IMR-90 (cell line): ENCODE measurements at regions not wholly inside any gene's neighbourhood (a gene's known extent, or its start where the extent isn't known, plus 50 kb on each side); places are given as distances from the start of the nearest gene placed in this dataset.

Experiments
- ATAC-seq: fragments of 200-7000 bp; cut with Tn5 transposase; 2 replicates; pipeline ENCODE4 v1.9.1; 2020; ENCODE audit warnings: low read depth, mild to moderate bottlenecking, moderate library complexity
- BruUV-seq: library from RNA; stranded (reverse); fragments of 400-500 nt; replicated peaks from 2 replicates; lab custom pipeline; 2021; lab: Mats Ljungman, UMichigan
- CTCF ChIA-PET: fragments of 300-600 bp; formaldehyde crosslinking; extraction: SDS; loops from one replicate; lab custom pipeline; 2021; ENCODE audit warnings: antibody characterized with exemption; lab: Yijun Ruan, JAX
- POLR2A ChIA-PET: fragments of 300-600 bp; sonication (Branson Sonifier 250); formaldehyde crosslinking; loops from one replicate; lab custom pipeline; 2022; ENCODE audit warnings: antibody characterized with exemption; ENCODE audit not compliant: unreplicated experiment; lab: Charles Lee
- DNase-seq: peaks from one replicate; pipeline ENCODE4 v3.0.0; 2013
- H2AFZ ChIP-seq: replicated peaks from 2 replicates; pipeline ENCODE3; 2013; ENCODE audit warnings: low read length, mild to moderate bottlenecking; ENCODE audit not compliant: poor library complexity
- H2AK5ac ChIP-seq: 2 replicates; pipeline ENCODE4 v1.6.1; 2013; ENCODE audit warnings: low read depth, low read length, inconsistent platforms
- H2AK9ac ChIP-seq: replicated peaks from 2 replicates; pipeline ENCODE3; 2013; ENCODE audit warnings: mild to moderate bottlenecking, low read depth, low read length, moderate library complexity; ENCODE audit not compliant: poor library complexity
- H2BK120ac ChIP-seq: 2 replicates; pipeline ENCODE4 v1.6.1; 2013; ENCODE audit warnings: low read depth, low read length, inconsistent platforms
- H2BK15ac ChIP-seq: 3 replicates; pipeline ENCODE4 v1.6.1; 2013; ENCODE audit warnings: low read depth, low read length, inconsistent platforms
- H2BK20ac ChIP-seq: 2 replicates; pipeline ENCODE4 v1.6.1; 2013; ENCODE audit warnings: low read depth, mild to moderate bottlenecking, inconsistent platforms, low read length, moderate library complexity
- H2BK5ac ChIP-seq: 2 replicates; pipeline ENCODE4 v1.6.1; 2013; ENCODE audit warnings: mild to moderate bottlenecking, low read depth, low read length, inconsistent platforms; ENCODE audit not compliant: poor library complexity, severe bottlenecking
- H3K14ac ChIP-seq: replicated peaks from 2 replicates; pipeline ENCODE4 v1.6.1; 2013; ENCODE audit warnings: low read depth, low read length, inconsistent platforms
- H3K18ac ChIP-seq: 2 replicates; pipeline ENCODE4 v1.6.1; 2013; ENCODE audit warnings: low read depth, low read length, control low read depth
- H3K23ac ChIP-seq: 2 replicates; pipeline ENCODE4 v1.6.1; 2013; ENCODE audit warnings: low read depth, low read length, inconsistent platforms
- H3K27ac ChIP-seq: 2 replicates; pipeline ENCODE4 v1.5.1; 2013; ENCODE audit warnings: mild to moderate bottlenecking, control low read depth, low read length; ENCODE audit not compliant: insufficient read depth
- H3K27me3 ChIP-seq: 2 replicates; pipeline ENCODE4 v1.6.1; 2013; ENCODE audit warnings: low read length; ENCODE audit not compliant: control insufficient read depth, insufficient read depth
- H3K36me3 ChIP-seq: 2 replicates; pipeline ENCODE4 v1.6.1; 2013; ENCODE audit warnings: low read length, mixed read lengths; ENCODE audit not compliant: control insufficient read depth, insufficient read depth
- H3K4ac ChIP-seq: 2 replicates; pipeline ENCODE4 v1.6.1; 2013; ENCODE audit warnings: low read depth, low read length, inconsistent platforms
- H3K4me1 ChIP-seq: 2 replicates; pipeline ENCODE4 v1.6.1; 2013; ENCODE audit warnings: low read length, mixed read lengths; ENCODE audit not compliant: control insufficient read depth, insufficient read depth
- H3K4me2 ChIP-seq: 2 replicates; pipeline ENCODE4 v1.6.1; 2013; ENCODE audit warnings: low read depth, mild to moderate bottlenecking, control low read depth, low read length, moderate library complexity
- H3K4me3 ChIP-seq: 2 replicates; pipeline ENCODE4 v1.5.1; 2013; ENCODE audit warnings: low read depth, mild to moderate bottlenecking, control low read depth, low read length, moderate library complexity; ENCODE audit not compliant: insufficient read depth
- H3K56ac ChIP-seq: 2 replicates; pipeline ENCODE4 v1.6.1; 2013; ENCODE audit warnings: low read length, inconsistent platforms; ENCODE audit not compliant: insufficient read depth; ENCODE audit errors: extremely low read depth
- H3K79me1 ChIP-seq, 2 experiments: 2 replicates each; pipeline ENCODE4 v1.6.1; 2013; ENCODE audit warnings: low read length in 2 of 2, inconsistent platforms in 1 of 2, low read depth in 1 of 2
- H3K9ac ChIP-seq: 2 replicates; pipeline ENCODE4 v1.6.1; 2013; ENCODE audit warnings: low read depth, low read length, control low read depth
- H3K9me1 ChIP-seq: 2 replicates; pipeline ENCODE4 v1.6.1; 2013; ENCODE audit warnings: low read length, inconsistent platforms; ENCODE audit not compliant: insufficient read depth
- H3K9me3 ChIP-seq: 2 replicates; pipeline ENCODE4 v1.6.1; 2013; ENCODE audit warnings: low read length; ENCODE audit not compliant: control insufficient read depth, insufficient read depth
- H4K20me1 ChIP-seq: 2 replicates; pipeline ENCODE4 v1.6.1; 2013; ENCODE audit warnings: low read length, inconsistent platforms; ENCODE audit not compliant: insufficient read depth
- H4K5ac ChIP-seq: 2 replicates; pipeline ENCODE4 v1.6.1; 2013; ENCODE audit warnings: mild to moderate bottlenecking, low read depth, low read length, control low read depth
- H4K8ac ChIP-seq, 2 experiments: 2 replicates each; pipeline ENCODE4 v1.6.1; 2013; ENCODE audit warnings: low read depth in 2 of 2, low read length in 2 of 2, control low read depth in 1 of 2, inconsistent platforms in 1 of 2
- H4K91ac ChIP-seq: 2 replicates; pipeline ENCODE4 v1.6.1; 2013; ENCODE audit warnings: low read depth, low read length, inconsistent platforms; ENCODE audit not compliant: insufficient read depth
- BHLHE40 ChIP-seq: fragments of 150-350 bp; IDR thresholded peaks from 2 replicates; pipeline ENCODE4 v1.6.1; 2016; ENCODE audit warnings: mild to moderate bottlenecking, low read depth, low read length
- CEBPB ChIP-seq: IDR thresholded peaks from 2 replicates; pipeline ENCODE4 v1.6.1; 2012; ENCODE audit warnings: low read depth, low read length, improper control_type of control experiment
- CHD1 ChIP-seq: IDR thresholded peaks from 2 replicates; pipeline ENCODE4 v1.6.1; 2012; ENCODE audit warnings: low read depth, low read length, improper control_type of control experiment
- FOS ChIP-seq: fragments of 150-350 bp; IDR thresholded peaks from 2 replicates; pipeline ENCODE4 v1.6.1; 2016; ENCODE audit warnings: low read depth, low read length
- MAFK ChIP-seq: IDR thresholded peaks from 2 replicates; pipeline ENCODE4 v1.6.1; 2012; ENCODE audit warnings: low read depth, low read length, improper control_type of control experiment
- MXI1 ChIP-seq: IDR thresholded peaks from 2 replicates; pipeline ENCODE4 v1.6.1; 2012; ENCODE audit warnings: low read depth, mild to moderate bottlenecking, low read length, moderate library complexity, borderline replicate concordance
- NFE2L2 ChIP-seq: fragments of 150-350 bp; IDR thresholded peaks from 2 replicates; pipeline ENCODE4 v1.6.1; 2016; ENCODE audit warnings: low read depth, mild to moderate bottlenecking, low read length
- POLR2A ChIP-seq: IDR thresholded peaks from 2 replicates; pipeline ENCODE4 v1.6.1; 2012; ENCODE audit warnings: mild to moderate bottlenecking, low read depth, low read length
- RAD21 ChIP-seq: IDR thresholded peaks from 2 replicates; pipeline ENCODE4 v1.6.1; 2012; ENCODE audit warnings: low read length, improper control_type of control experiment
- SMC3 ChIP-seq: fragments of 150-350 bp; IDR thresholded peaks from 2 replicates; pipeline ENCODE4 v1.6.1; 2016; ENCODE audit warnings: low read depth, mild to moderate bottlenecking, antibody characterized with exemption, low read length, moderate library complexity
- WGBS, 2 experiments: methylation state at CpG; one replicate each; pipeline versions ENCODE4 v1.1.5 to v1.1.7; 2013; ENCODE audit warnings: missing lambda C conversion rate in 2 of 2; ENCODE audit not compliant: insufficient read length in 1 of 2; ENCODE audit errors: extremely low coverage in 2 of 2; 5-methylcytosine and 5-hydroxymethylcytosine counted together
- dilution Hi-C: fragments of 300-500 bp; cut with HindIII; formaldehyde crosslinking; loops from one replicate; pipeline ENCODE4 v1.14.3; 2018; ENCODE audit warnings: low sequenced_read_pairs; ENCODE audit not compliant: unreplicated experiment
- in situ Hi-C: fragments of 300-500 bp; cut with MboI; formaldehyde crosslinking; loops from 3 replicates; pipeline ENCODE4 v1.14.3; 2019; ENCODE audit warnings: low sequenced_read_pairs, inconsistent platforms, mixed read lengths
- intact Hi-C: fragments of 100-400 bp; cut with micrococcal nuclease; formaldehyde crosslinking; loops from 2 replicates; pipeline ENCODE4 v1.10.0; 2022
- TF ChIP-seq, protein P1 (sequence below): fragments of 150-350 bp; IDR thresholded peaks from 2 replicates; pipeline ENCODE4 v1.6.1; 2016; ENCODE audit warnings: low read depth, mild to moderate bottlenecking, low read length, moderate library complexity, borderline replicate concordance
- TF ChIP-seq, protein P2 (sequence below): conservative IDR thresholded peaks from 2 replicates; pipeline ENCODE4 v1.5.1; 2012; ENCODE audit warnings: mild to moderate bottlenecking, low read depth, low read length, improper control_type of control experiment
- TF ChIP-seq, protein P3 (sequence below): fragments of 150-350 bp; IDR thresholded peaks from 2 replicates; pipeline ENCODE4 v1.6.1; 2017; ENCODE audit warnings: mild to moderate bottlenecking, antibody characterized with exemption, low read length, low read depth

DNA sequence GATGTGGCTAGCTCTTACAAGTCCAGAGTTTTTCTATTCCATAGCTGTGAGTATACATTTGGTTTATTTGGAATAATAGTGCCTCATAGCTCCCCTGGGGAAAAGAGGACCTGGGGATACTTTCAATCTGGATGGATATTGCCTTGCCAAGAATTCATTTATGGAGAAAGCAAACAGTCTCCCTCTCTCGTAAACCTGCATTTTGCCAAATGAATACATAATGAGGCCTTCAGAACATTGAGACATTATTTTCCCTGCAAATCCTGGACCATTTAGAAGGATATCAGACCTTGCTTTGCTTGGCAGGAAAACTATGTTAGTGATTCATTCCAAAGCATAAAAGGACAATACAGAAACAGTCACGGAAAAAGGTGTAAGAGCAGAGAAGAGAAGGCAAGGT is 569.6 kb upstream of the BRINP1 start:
- no peak overlapping the region for H3K56ac ChIP-seq
- no peak overlapping the region for H2BK15ac ChIP-seq
- no peak overlapping the region for H2BK5ac ChIP-seq
- H2AK9ac ChIP-seq, result no peak overlapping the region
- no peak overlapping the region for H3K14ac ChIP-seq
- no peak overlapping the region for H4K8ac ChIP-seq
- no peaks in the 10 kb centered on the region; the same call in 1 of the 2 replicates for H3K4me1 ChIP-seq
- no peak overlapping the region for H3K27ac ChIP-seq
- no peak overlapping the region for H3K18ac ChIP-seq
- intact Hi-C loops, result no loop called here
- H3K4me3 ChIP-seq, result no peak overlapping the region
- H4K91ac ChIP-seq, result no peak overlapping the region
- TF ChIP-seq MXI1, result no peak
- TF ChIP-seq, protein P1, sequence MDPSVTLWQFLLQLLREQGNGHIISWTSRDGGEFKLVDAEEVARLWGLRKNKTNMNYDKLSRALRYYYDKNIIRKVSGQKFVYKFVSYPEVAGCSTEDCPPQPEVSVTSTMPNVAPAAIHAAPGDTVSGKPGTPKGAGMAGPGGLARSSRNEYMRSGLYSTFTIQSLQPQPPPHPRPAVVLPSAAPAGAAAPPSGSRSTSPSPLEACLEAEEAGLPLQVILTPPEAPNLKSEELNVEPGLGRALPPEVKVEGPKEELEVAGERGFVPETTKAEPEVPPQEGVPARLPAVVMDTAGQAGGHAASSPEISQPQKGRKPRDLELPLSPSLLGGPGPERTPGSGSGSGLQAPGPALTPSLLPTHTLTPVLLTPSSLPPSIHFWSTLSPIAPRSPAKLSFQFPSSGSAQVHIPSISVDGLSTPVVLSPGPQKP, result no peak
- no peak for TF ChIP-seq CHD1
- no peak for TF ChIP-seq FOS
- TF ChIP-seq, protein P2, sequence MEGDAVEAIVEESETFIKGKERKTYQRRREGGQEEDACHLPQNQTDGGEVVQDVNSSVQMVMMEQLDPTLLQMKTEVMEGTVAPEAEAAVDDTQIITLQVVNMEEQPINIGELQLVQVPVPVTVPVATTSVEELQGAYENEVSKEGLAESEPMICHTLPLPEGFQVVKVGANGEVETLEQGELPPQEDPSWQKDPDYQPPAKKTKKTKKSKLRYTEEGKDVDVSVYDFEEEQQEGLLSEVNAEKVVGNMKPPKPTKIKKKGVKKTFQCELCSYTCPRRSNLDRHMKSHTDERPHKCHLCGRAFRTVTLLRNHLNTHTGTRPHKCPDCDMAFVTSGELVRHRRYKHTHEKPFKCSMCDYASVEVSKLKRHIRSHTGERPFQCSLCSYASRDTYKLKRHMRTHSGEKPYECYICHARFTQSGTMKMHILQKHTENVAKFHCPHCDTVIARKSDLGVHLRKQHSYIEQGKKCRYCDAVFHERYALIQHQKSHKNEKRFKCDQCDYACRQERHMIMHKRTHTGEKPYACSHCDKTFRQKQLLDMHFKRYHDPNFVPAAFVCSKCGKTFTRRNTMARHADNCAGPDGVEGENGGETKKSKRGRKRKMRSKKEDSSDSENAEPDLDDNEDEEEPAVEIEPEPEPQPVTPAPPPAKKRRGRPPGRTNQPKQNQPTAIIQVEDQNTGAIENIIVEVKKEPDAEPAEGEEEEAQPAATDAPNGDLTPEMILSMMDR, result no peak
- TF ChIP-seq NFE2L2, result no peak
- no peak for TF ChIP-seq CEBPB
- TF ChIP-seq MAFK, result no peak
- TF ChIP-seq, protein P3, sequence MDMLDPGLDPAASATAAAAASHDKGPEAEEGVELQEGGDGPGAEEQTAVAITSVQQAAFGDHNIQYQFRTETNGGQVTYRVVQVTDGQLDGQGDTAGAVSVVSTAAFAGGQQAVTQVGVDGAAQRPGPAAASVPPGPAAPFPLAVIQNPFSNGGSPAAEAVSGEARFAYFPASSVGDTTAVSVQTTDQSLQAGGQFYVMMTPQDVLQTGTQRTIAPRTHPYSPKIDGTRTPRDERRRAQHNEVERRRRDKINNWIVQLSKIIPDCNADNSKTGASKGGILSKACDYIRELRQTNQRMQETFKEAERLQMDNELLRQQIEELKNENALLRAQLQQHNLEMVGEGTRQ, result no peak
- TF ChIP-seq RAD21, result no peak
- no peak for TF ChIP-seq SMC3
- no peak for TF ChIP-seq BHLHE40
- TF ChIP-seq POLR2A, result no peak
- in situ Hi-C loops, result no loop called here
- no peak overlapping the region for H2AFZ ChIP-seq
- dilution Hi-C loops, result no loop called here
- H3K9ac ChIP-seq, result no peak overlapping the region
- no TSS peak for BruUV-seq
- no peaks in the 10 kb centered on the region for H3K27me3 ChIP-seq
- ChIA-PET POLR2A (no interaction called here), CTCF (no interaction called here)
- no peak overlapping the region for H3K4me2 ChIP-seq
- H2BK120ac ChIP-seq, result no peak overlapping the region
- H3K9me1 ChIP-seq, result no peaks in the 10 kb centered on the region
- H2AK5ac ChIP-seq, result no peak overlapping the region
- H4K5ac ChIP-seq, result no peak overlapping the region
- H2BK20ac ChIP-seq, result no peak overlapping the region
- DNase-seq, result no peak
- no peaks in the 10 kb centered on the region for H3K36me3 ChIP-seq
- H3K23ac ChIP-seq, result no peak overlapping the region
- no peaks in the 10 kb centered on the region for H3K79me1 ChIP-seq
- no peaks in the 10 kb centered on the region for H3K9me3 ChIP-seq
- ATAC-seq, result no peak
- WGBS, 2 experiments, result 83% methylated on average over 1 of the region's 2 CpGs; no CpG with 5 or more reads in 1 of the 2 experiments
- H4K20me1 ChIP-seq, result no peaks in the 10 kb centered on the region
- no peak overlapping the region for H3K4ac ChIP-seq
